Fibroblast of the conjunctiva (primary cell): ENCODE measurements at regions not wholly inside any gene's neighbourhood (a gene's known extent, or its start where the extent isn't known, plus 50 kb on each side); places are given as distances from the start of the nearest gene placed in this dataset.
"Not testable (repeated sequence)": the region's sequence is repeated elsewhere in the genome, so short reads cannot be mapped to it uniquely, and the experiment has no call there.

Experiments used
- DNase-seq: peaks from one replicate; pipeline ENCODE4 v3.0.0-alpha.2; 2010; ENCODE audit warnings: low read depth

GRCh38 chr2:16068552-16068940 lies 128.2 kb downstream of the MYCN start:
- DNase-seq, result no peak

GRCh38 chr2:16067866-16068551 lies 127.7 kb downstream of the MYCN start:
- no peak for DNase-seq

DNA sequence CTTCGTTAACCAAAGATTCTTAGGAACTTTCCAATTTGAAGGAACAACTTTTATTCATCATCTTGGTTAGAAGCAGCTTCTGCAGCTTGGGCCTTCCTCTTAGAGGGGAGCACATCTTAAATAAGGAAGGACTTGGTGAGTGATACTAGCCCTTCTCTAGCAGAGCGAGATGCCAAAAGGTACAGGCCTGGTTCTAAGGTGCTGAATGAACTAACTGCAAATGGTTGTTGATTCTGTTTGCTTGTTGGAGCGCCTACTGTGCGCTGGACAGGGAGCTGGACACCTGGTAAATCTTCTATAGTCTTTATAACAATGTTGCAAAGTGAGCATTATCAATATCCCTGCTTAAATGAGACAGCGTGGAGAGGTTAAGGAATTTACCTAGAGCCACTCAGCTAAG lies 127.1 kb downstream of the MYCN start:
- no peak for DNase-seq

DNA sequence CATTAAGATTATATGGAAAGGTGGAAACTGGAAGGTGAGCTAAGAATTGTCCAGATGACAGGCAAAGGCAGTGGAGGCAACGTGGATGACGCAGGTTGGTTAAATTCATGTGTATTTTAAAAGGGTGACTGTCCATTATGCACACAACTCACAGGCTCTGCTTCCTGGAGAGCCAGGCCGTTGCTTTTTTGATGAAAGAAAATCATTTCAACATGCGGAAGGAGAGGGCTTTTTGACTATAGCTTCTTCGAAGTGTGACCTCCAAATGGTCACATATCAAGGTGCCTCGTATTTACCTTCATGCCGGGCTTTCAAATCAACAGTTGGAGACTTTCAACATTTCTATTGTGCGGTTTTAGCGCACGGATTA lies 126.7 kb downstream of the MYCN start:
- no peak for DNase-seq

DNA sequence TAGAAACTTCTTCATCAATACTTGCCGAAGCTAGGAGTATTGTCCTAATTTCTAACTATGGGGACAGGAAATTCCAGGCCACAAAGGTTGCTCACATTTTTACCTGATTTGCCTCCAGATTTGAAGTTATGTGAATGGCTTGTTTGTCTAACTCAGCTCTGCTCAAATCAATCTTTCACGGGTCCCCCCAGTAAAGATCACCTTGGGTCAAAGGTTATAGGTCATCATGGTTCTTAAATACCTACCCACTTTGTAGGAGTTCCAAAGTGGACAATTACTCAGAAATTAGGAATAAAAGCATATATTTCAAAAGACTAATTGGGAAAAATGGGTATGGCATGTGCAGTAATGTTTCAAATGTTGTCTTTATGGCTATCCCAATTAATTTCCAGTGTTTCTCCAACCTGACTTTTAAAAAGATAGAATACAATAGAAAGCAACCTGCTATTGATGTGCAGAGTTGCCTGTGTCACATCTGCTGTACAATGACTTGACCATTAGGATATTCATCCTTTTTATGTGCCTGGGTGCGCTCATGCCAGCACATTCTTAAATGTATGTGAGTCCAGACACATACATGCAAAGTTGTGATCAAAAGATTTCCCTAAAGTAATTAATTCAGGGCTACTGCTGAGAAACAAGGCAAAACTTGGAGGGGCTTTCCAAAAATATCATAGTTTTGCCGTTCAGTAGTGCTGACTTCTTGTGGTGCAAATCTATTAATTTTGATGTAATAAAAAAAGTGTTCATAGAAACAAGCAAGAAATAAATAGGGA lies 126.1 kb downstream of the MYCN start:
- no peak for DNase-seq

- DNase-seq, result not testable (repeated sequence)
These were observed 125.1 kb downstream of the MYCN start for GRCh38 chr2:16065272-16066069.

DNA sequence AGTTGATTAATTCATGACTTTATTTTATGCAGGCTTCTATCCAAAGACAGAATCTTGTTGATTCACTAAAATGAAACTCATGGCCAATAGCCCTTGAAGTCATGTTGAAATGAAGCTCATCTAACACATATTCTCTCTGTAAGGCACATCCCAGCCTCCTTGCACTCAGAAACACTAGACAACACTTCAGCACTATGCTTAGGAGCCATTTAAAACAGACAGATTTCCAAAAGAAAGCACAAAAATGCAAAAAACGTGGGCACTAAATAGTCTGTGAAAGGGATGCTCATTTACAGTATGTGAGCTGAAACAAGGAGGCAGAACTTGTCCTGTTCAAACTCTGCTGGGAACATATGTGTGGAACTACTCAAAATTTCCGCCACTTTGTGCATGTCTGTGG lies 124.4 kb downstream of the MYCN start:
- no peak for DNase-seq

DNA sequence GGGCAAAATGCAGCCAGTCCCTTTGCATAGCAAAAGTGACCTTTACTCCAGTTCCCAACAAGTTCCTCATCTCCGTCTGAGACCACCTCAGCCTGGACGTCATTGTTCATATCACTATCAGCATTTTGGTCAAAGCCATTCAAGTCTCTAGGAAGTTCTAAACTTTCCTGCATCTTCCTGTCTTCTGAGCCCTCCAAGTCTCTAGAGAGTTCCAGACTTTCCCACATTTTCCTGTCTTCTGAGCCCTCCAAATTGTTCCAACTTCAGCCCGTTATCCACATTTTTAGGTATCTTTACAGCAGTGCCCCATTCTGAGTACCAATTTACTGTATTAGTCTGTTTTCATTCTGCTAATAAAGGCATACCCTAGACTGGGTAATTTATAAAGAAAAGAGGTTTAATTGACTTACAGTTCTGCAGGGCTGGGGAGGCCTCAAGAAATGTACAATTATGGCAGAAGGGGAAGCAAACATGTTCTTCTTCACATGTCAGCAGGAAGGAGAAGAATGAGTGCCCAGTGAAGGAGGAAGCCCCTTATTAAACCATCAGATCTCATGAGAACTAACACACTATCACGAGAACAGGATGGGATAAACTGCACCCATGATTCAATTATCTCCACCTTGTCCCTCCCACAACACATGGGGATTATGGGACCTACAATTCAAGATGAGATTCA lies 123.7 kb downstream of the MYCN start:
- no peak for DNase-seq

GRCh38 chr2:16063251-16063850 lies 123.0 kb downstream of the MYCN start:
- no peak for DNase-seq

GRCh38 chr2:16062471-16063250 lies 122.3 kb downstream of the MYCN start:
- no peak for DNase-seq

GRCh38 chr2:16061441-16062217 lies 121.3 kb downstream of the MYCN start:
- DNase-seq, result no peak

DNA sequence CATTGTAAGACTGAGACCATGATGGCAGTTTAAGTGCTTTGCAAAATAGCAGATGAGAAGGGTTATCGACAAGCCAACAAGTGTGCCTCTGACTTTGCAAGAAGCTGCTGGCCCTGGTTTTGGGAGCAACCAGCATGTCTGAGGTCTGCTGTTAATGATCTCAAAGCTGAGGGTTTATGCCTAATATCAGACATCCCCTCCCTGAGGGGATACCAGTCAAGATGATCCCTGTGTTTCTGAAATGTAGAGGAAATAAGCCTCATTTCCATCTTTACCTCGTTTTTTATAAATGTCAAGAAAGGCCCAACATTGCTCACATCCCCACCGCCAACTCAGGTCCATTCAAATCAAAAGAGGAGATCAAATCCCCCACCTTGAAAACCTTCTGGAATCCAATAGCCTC lies 120.6 kb downstream of the MYCN start:
- no peak for DNase-seq

DNA sequence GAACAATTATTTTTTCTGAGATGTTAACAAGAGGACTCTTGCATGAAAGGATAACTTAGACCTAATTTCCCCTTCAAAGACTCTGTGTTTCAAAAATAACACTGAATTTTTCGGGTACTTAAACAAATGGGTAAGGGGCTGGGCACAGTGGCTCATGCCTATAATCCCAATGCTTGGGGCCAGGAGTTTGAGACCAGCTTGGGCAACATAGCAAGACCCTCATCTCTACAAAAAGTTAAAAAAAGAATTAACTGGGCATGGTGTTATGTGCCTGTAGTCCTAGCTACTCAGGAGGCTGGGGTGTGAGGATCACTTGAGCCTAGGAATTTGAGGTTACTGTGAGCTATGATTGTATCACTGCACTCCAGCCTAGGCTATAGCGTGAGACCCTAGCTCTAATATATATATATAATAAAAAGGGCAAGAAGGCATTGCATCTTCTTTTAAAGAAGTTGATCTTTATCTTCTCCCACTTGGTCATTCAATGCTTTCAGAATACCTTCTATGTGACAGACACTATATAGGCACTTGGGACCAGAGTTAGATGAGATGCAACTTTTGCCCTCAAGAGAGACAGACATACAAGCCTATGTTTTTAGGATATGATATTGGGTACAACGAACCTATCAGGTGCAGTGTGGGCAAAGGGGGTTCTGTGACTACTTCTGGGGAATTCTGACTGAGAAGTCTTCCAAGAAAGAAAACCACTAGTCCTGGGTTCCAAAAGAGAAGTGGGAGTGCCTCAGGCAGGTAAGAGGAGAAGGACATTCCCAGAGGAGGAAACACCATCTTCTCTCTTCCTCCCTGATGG lies 120.0 kb downstream of the MYCN start:
- DNase-seq, result no peak

DNA sequence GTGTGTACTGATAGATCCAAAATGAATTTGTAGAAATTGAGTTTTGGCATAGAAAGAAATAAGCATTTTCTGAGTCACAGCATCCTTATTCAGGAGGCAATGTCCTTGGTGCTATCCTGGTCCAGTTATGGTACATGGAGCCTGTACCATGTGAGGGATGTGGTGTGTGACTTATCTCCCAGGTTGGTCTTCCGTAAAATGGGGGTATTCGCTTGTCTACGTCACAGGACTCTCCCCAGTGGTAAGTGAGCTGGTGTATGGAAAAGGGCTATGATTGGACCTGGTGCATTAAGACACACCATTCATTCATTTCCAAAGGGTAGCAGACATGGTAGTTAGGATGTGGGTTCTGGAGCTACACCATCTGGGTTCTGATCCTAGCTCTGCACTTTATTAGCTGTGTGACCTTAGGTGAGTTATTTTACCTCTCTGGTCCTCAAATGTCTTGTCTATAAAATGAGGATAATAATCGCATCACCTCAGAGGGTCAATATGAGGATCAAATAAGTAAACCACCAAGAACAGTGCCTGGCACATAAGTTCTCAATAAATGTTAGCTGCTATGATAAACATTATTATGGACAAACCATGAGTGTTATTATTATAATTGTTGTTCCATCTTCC lies 119.2 kb downstream of the MYCN start:
- no peak for DNase-seq

DNA sequence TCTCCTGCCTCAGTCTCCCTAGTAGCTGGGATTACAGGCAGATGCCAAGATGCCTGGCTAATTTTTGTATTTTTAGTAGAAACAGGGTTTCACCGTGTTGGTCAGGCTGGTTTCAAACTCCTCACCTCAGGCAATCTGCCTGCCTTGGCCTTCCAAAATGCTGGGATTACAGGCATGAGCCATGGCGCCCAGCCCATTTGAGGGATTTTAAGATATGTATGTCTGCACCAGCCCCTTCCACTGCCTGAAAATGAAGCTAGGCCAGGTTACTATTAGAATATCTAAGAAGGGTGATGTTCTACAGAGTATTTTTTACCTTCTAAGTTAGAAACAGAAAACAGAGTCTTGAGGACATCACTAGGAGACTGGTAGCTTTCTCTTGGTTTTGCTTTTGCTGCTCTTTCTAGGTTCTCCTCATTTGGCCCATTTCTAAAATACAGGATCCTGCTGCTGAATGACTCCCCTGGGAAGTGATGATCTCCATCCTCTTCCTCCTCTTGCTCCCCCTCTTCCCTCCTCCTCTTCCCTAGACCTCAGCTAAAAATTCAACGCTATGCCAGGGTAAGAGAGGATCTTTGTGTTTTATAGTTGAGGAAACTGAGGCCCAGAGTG lies 118.5 kb downstream of the MYCN start:
- no peak for DNase-seq

DNA sequence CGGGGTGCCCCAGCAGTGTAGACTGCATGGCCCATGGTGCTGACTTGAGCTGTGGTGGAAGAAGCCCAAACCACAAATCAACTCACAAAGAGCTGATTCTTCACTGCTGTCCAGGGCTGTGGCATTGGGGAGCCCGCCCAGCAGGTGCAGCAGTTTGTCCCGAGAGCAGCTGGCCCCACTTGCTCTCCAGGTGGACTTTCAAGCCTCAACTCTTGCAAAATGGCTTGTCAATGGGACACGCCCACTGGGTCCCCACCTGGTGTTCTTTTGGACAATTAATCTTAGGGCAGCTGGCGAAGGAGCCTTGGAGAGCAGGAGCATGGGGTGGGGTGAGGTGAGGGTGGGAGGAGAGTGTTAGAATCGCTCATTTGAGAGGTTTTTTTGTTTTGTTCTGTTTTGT lies 117.9 kb downstream of the MYCN start:
- DNase-seq, result no peak

- no peak for DNase-seq
These were observed 117.3 kb downstream of the MYCN start for GRCh38 chr2:16057661-16058060.

GRCh38 chr2:16055848-16056580 lies 115.7 kb downstream of the MYCN start:
- no peak for DNase-seq
